WTC11 (cell line): ENCODE measurements at regions not wholly inside any gene's neighbourhood (a gene's known extent, or its start where the extent isn't known, plus 50 kb on each side); places are given as distances from the start of the nearest gene placed in this dataset.

Source experiments
- ATF2 ChIP-seq: sonication (generic); formaldehyde crosslinking; IDR thresholded peaks from 2 replicates; pipeline ENCODE4 v1.8.1; 2022; ENCODE audit warnings: low read depth, missing genetic modification reagents, borderline replicate concordance
- ELF4 ChIP-seq: sonication (generic); formaldehyde crosslinking; IDR thresholded peaks from 2 replicates; pipeline ENCODE4 v1.8.1; 2022; ENCODE audit warnings: low read depth, mild to moderate bottlenecking, moderate library complexity, missing genetic modification reagents
- FOXP4 ChIP-seq: sonication (generic); formaldehyde crosslinking; IDR thresholded peaks from 2 replicates; pipeline ENCODE4 v1.8.0; 2022; ENCODE audit warnings: mild to moderate bottlenecking, missing genetic modification reagents
- MYBL2 ChIP-seq: sonication (generic); formaldehyde crosslinking; IDR thresholded peaks from 2 replicates; pipeline ENCODE4 v1.8.1; 2023; ENCODE audit warnings: mild to moderate bottlenecking, moderate library complexity, missing genetic modification reagents
- NFE2L1 ChIP-seq: sonication (generic); formaldehyde crosslinking; IDR thresholded peaks from 2 replicates; pipeline ENCODE4 v1.8.1; 2023; ENCODE audit warnings: missing genetic modification reagents
- SMAD3 ChIP-seq: sonication (generic); formaldehyde crosslinking; IDR thresholded peaks from 2 replicates; pipeline ENCODE4 v1.8.0; 2022; ENCODE audit warnings: missing genetic modification reagents, mild to moderate bottlenecking, borderline replicate concordance
- ZNF121 ChIP-seq: sonication (generic); formaldehyde crosslinking; IDR thresholded peaks from 2 replicates; pipeline ENCODE4 v1.8.0; 2023; ENCODE audit warnings: missing genetic modification reagents
- ZNF396 ChIP-seq: fragments of 250-450 bp; sonication (Bioruptor Pico); IDR thresholded peaks from 2 replicates; pipeline ENCODE4 v1.8.0; 2021; ENCODE audit warnings: mild to moderate bottlenecking, moderate library complexity, borderline replicate concordance
- TF ChIP-seq, protein P1 (sequence below): fragments of 200-600 bp; IDR thresholded peaks from 2 replicates; pipeline ENCODE4 v1.8.0; 2022; ENCODE audit warnings: antibody characterized with exemption
- TF ChIP-seq, protein P2 (sequence below): sonication (generic); formaldehyde crosslinking; IDR thresholded peaks from 2 replicates; pipeline ENCODE4 v1.8.0; 2022; ENCODE audit warnings: mild to moderate bottlenecking, missing genetic modification reagents

GRCh38 chr2:153228904-153229303 is 249.7 kb downstream of the RPRM start:
- TF ChIP-seq, protein P1, sequence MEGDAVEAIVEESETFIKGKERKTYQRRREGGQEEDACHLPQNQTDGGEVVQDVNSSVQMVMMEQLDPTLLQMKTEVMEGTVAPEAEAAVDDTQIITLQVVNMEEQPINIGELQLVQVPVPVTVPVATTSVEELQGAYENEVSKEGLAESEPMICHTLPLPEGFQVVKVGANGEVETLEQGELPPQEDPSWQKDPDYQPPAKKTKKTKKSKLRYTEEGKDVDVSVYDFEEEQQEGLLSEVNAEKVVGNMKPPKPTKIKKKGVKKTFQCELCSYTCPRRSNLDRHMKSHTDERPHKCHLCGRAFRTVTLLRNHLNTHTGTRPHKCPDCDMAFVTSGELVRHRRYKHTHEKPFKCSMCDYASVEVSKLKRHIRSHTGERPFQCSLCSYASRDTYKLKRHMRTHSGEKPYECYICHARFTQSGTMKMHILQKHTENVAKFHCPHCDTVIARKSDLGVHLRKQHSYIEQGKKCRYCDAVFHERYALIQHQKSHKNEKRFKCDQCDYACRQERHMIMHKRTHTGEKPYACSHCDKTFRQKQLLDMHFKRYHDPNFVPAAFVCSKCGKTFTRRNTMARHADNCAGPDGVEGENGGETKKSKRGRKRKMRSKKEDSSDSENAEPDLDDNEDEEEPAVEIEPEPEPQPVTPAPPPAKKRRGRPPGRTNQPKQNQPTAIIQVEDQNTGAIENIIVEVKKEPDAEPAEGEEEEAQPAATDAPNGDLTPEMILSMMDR, result no peak
- TF ChIP-seq ELF4 (CRISPR knock-in tag) (no peak), ZNF396 (CRISPR knock-in tag) (no peak), ATF2 (CRISPR knock-in tag) (no peak), FOXP4 (CRISPR knock-in tag) (no peak), ZNF121 (CRISPR knock-in tag) (no peak), SMAD3 (CRISPR knock-in tag) (no peak), MYBL2 (no peak), NFE2L1 (no peak)
- TF ChIP-seq, protein P2, sequence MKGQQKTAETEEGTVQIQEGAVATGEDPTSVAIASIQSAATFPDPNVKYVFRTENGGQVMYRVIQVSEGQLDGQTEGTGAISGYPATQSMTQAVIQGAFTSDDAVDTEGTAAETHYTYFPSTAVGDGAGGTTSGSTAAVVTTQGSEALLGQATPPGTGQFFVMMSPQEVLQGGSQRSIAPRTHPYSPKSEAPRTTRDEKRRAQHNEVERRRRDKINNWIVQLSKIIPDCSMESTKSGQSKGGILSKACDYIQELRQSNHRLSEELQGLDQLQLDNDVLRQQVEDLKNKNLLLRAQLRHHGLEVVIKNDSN (CRISPR knock-in tag), result no peak
